GM23338 (cell line): ENCODE measurements at regions not wholly inside any gene's neighbourhood (a gene's known extent, or its start where the extent isn't known, plus 50 kb on each side); places are given as distances from the start of the nearest gene placed in this dataset.

Experiments used
- ATAC-seq: fragments of 200-7000 bp; cut with Tn5 transposase; 3 replicates; pipeline ENCODE4 v1.9.1; 2020
- DNase-seq: peaks from one replicate; pipeline ENCODE4 v3.0.0-alpha.2; 2015; ENCODE audit warnings: low spot score
- H2AFZ ChIP-seq: fragments of 200-600 bp; sonication (generic); 2 replicates; pipeline ENCODE4 v1.8.0; 2016; ENCODE audit warnings: antibody characterized with exemption, mild to moderate bottlenecking, moderate library complexity
- H3F3A ChIP-seq: fragments of 200-600 bp; sonication (generic); replicated peaks from 2 replicates; pipeline ENCODE4 v1.8.0; 2017; ENCODE audit warnings: antibody characterized with exemption, mixed run types, low read depth
- H3K27ac ChIP-seq: fragments of 200-600 bp; sonication (generic); 2 replicates; pipeline ENCODE4 v1.6.1; 2016; ENCODE audit warnings: low read depth
- H3K27me3 ChIP-seq: fragments of 200-600 bp; sonication (generic); 2 replicates; pipeline ENCODE4 v1.8.0; 2016; ENCODE audit warnings: mild to moderate bottlenecking, mixed run types, moderate library complexity; ENCODE audit not compliant: insufficient read depth
- H3K36me3 ChIP-seq: fragments of 200-600 bp; sonication (generic); 2 replicates; pipeline ENCODE4 v1.8.0; 2016; ENCODE audit warnings: mild to moderate bottlenecking; ENCODE audit not compliant: insufficient read depth
- H3K4me1 ChIP-seq: fragments of 200-600 bp; sonication (generic); 2 replicates; pipeline ENCODE4 v1.8.0; 2016; ENCODE audit warnings: mild to moderate bottlenecking, moderate library complexity; ENCODE audit not compliant: insufficient read depth
- H3K4me2 ChIP-seq: fragments of 200-600 bp; sonication (generic); 2 replicates; pipeline ENCODE4 v1.7.1; 2017; ENCODE audit warnings: mixed run types
- H3K4me3 ChIP-seq: fragments of 200-600 bp; sonication (generic); 2 replicates; pipeline ENCODE4 v1.6.1; 2016; ENCODE audit warnings: mixed run types
- H3K79me2 ChIP-seq: fragments of 200-600 bp; sonication (generic); replicated peaks from 2 replicates; pipeline ENCODE4 v1.8.0; 2017; ENCODE audit warnings: mild to moderate bottlenecking; ENCODE audit not compliant: insufficient read depth
- H3K9me2 ChIP-seq: fragments of 200-600 bp; sonication (generic); 2 replicates; pipeline ENCODE4 v1.8.0; 2017; ENCODE audit not compliant: insufficient read depth
- H4K20me1 ChIP-seq: fragments of 200-600 bp; sonication (generic); replicated peaks from 2 replicates; pipeline ENCODE4 v1.8.0; 2017; ENCODE audit warnings: mild to moderate bottlenecking; ENCODE audit not compliant: insufficient read depth
- H3K27ac Mint-ChIP-seq: 2 replicates; pipeline ENCODE4 v1.8.0; 2020; ENCODE audit warnings: inconsistent platforms, mild to moderate bottlenecking, moderate library complexity, mixed read lengths
- H3K27me3 Mint-ChIP-seq: 3 replicates; pipeline ENCODE4 v1.8.0; 2022; ENCODE audit warnings: low read depth, mild to moderate bottlenecking, moderate library complexity, mixed read lengths, inconsistent platforms; ENCODE audit not compliant: insufficient read depth, poor library complexity
- H3K36me3 Mint-ChIP-seq: 3 replicates; pipeline ENCODE4 v1.8.0; 2021; ENCODE audit warnings: low read depth, mild to moderate bottlenecking, inconsistent platforms, moderate library complexity, mixed read lengths
- H3K4me1 Mint-ChIP-seq: 3 replicates; pipeline ENCODE4 v1.8.0; 2020; ENCODE audit warnings: mild to moderate bottlenecking, inconsistent platforms, mixed read lengths
- H3K4me3 Mint-ChIP-seq: 3 replicates; pipeline ENCODE4 v1.8.0; 2021; ENCODE audit warnings: moderate library complexity, mild to moderate bottlenecking, inconsistent platforms, mixed read lengths
- H3K9me3 Mint-ChIP-seq: 3 replicates; pipeline ENCODE4 v1.8.0; 2020; ENCODE audit warnings: moderate library complexity, mild to moderate bottlenecking, inconsistent platforms, mixed read lengths
- CREB1 ChIP-seq: fragments of 250-450 bp; sonication (Bioruptor Pico); IDR thresholded peaks from 2 replicates; pipeline ENCODE4 v1.5.0; 2020; ENCODE audit warnings: low read depth, mild to moderate bottlenecking, moderate library complexity
- CTCF ChIP-seq, 2 experiments: fragments of 200-600 bp in 1 of 2; sonication (generic) in 1 of 2; conservative IDR thresholded peaks; 2 replicates each; pipeline versions ENCODE4 v1.5.1 to v1.6.1; 2016 to 2017; ENCODE audit warnings: antibody characterized with exemption in 2 of 2, low read depth in 2 of 2, mild to moderate bottlenecking in 2 of 2, moderate library complexity in 1 of 2
- EZH2 ChIP-seq: fragments of 200-600 bp; sonication (generic); IDR thresholded peaks from one replicate; pipeline ENCODE4 v1.8.0; 2017; ENCODE audit warnings: antibody characterized with exemption, mild to moderate bottlenecking, low read depth; ENCODE audit not compliant: unreplicated experiment
- EZH2phosphoT487 ChIP-seq: fragments of 200-600 bp; sonication (generic); IDR thresholded peaks from one replicate; pipeline ENCODE4 v1.8.1; 2018; ENCODE audit warnings: antibody characterized with exemption; ENCODE audit not compliant: unreplicated experiment
- JUNB ChIP-seq: IDR thresholded peaks from one replicate; pipeline ENCODE4 v1.6.1; 2016; ENCODE audit warnings: antibody characterized with exemption; ENCODE audit not compliant: unreplicated experiment
- NANOG ChIP-seq: IDR thresholded peaks from 2 replicates; pipeline ENCODE4 v1.6.1; 2016; ENCODE audit warnings: antibody characterized with exemption, borderline replicate concordance
- POLR2AphosphoS5 ChIP-seq: IDR thresholded peaks from 2 replicates; pipeline ENCODE4 v1.6.1; 2016; ENCODE audit warnings: antibody characterized with exemption, low read depth
- REST ChIP-seq: IDR thresholded peaks from one replicate; pipeline ENCODE4 v1.6.1; 2018; ENCODE audit warnings: antibody characterized with exemption; ENCODE audit not compliant: unreplicated experiment
- STAT1 ChIP-seq: IDR thresholded peaks from one replicate; pipeline ENCODE4 v1.6.1; 2016; ENCODE audit warnings: antibody characterized with exemption; ENCODE audit not compliant: unreplicated experiment
- ZNF114 ChIP-seq: fragments of 250-450 bp; sonication (Bioruptor Pico); IDR thresholded peaks from 2 replicates; pipeline ENCODE4 v1.5.0; 2020; ENCODE audit warnings: mild to moderate bottlenecking, moderate library complexity
- ZNF462 ChIP-seq: fragments of 250-450 bp; sonication (Bioruptor Pico); IDR thresholded peaks from 2 replicates; pipeline ENCODE4 v1.5.0; 2020; ENCODE audit warnings: mild to moderate bottlenecking, moderate library complexity

GRCh38 chr6:12353731-12354130 lies 63.6 kb downstream of the EDN1 start:
- Histone ChIP-seq H3K4me3 (no peak overlapping the region), H3F3A (peaks cover 4% of the 10 kb centered on the region; the same call in 1 of the 2 replicates), H4K20me1 (no peaks in the 10 kb centered on the region), H2AFZ (no peak overlapping the region; the same call in 1 of the 2 replicates), H3K9me2 (peaks cover 2% of the 10 kb centered on the region), H3K27me3 (no peaks in the 10 kb centered on the region), H3K4me1 (peaks cover 25% of the 10 kb centered on the region), H3K36me3 (0 out of 2 replicates have a peak, but pooled peaks cover 6% of the 10 kb centered on the region), H3K79me2 (no peaks in the 10 kb centered on the region), H3K4me2 (no peak overlapping the region), H3K27ac (no peak overlapping the region)
- DNase-seq (no peak), ATAC-seq (no peak)
- no peak overlapping the region for H3K4me3 Mint-ChIP-seq
- peaks cover 21% of the 10 kb centered on the region for H3K4me1 Mint-ChIP-seq
- TF ChIP-seq EZH2phosphoT487 (no peak), EZH2 (no peak), POLR2AphosphoS5 (no peak), CTCF (conservative IDR thresholded peaks at IDR 0.05; ENCODE audit: low read depth in 2 of 2) (no peak), ZNF114 (CRISPR knock-in tag) (no peak), NANOG (no peak), REST (no peak)
- peaks cover 42% of the 10 kb centered on the region for H3K9me3 Mint-ChIP-seq
- H3K36me3 Mint-ChIP-seq: peaks cover 40% of the 10 kb centered on the region
- H3K27me3 Mint-ChIP-seq: peaks cover 3% of the 10 kb centered on the region
- H3K27ac Mint-ChIP-seq: peak overlapping the region; percentile 19; the same call in 1 of the 2 replicates

- DNase-seq (peak; percentile 70), ATAC-seq (peak; percentile 97)
- Histone ChIP-seq H2AFZ (no peak overlapping the region), H3K27ac (peak overlapping the region; percentile 64; the same call in 1 of the 2 replicates), H3K9me2 (no peaks in the 10 kb centered on the region; the same call in none of the 2 replicates), H3K79me2 (no peaks in the 10 kb centered on the region), H4K20me1 (no peaks in the 10 kb centered on the region), H3K4me2 (peak overlapping the region; percentile 45; the same call in 1 of the 2 replicates), H3K27me3 (no peaks in the 10 kb centered on the region), H3K4me1 (peaks cover 25% of the 10 kb centered on the region), H3F3A (peaks cover 4% of the 10 kb centered on the region; the same call in 1 of the 2 replicates), H3K36me3 (0 out of 2 replicates have a peak, but pooled peaks cover 6% of the 10 kb centered on the region), H3K4me3 (no peak overlapping the region)
- Mint-ChIP-seq H3K27ac (peak overlapping the region; percentile 83), H3K36me3 (peaks cover 40% of the 10 kb centered on the region), H3K9me3 (peaks cover 41% of the 10 kb centered on the region), H3K4me1 (peaks cover 21% of the 10 kb centered on the region), H3K4me3 (0 out of 3 replicates have a peak overlapping the region, but pooled peaks have one; percentile 9), H3K27me3 (peaks cover 3% of the 10 kb centered on the region)
- TF ChIP-seq ZNF114 (CRISPR knock-in tag): no peak
- 0 out of 2 replicates have a peak, but pooled peaks have one; percentile 49 for TF ChIP-seq ZNF462 (CRISPR knock-in tag)
- TF ChIP-seq JUNB: no peak
- no peak for TF ChIP-seq STAT1
- no peak for TF ChIP-seq EZH2phosphoT487
- TF ChIP-seq CREB1 (CRISPR knock-in tag): peak; percentile 59; the same call in 1 of the 2 replicates
Observed at GRCh38 chr6:12354499-12354898, 64.3 kb downstream of the EDN1 start.
